GM18519 (cell line): ENCODE measurements at regions not wholly inside any gene's neighbourhood (a gene's known extent, or its start where the extent isn't known, plus 50 kb on each side); places are given as distances from the start of the nearest gene placed in this dataset.

Experiments
- ATAC-seq: cut with Tn5 transposase; IDR thresholded peaks from one replicate; pipeline ENCODE4 v1.9.1; 2021; ENCODE audit warnings: mild to moderate bottlenecking, moderate library complexity; ENCODE audit not compliant: unreplicated experiment, low FRiP score

- no peak for ATAC-seq
Measured at GRCh38 chr13:64028551-64028950, 2612.9 kb upstream of the PCDH20 start.

- no peak for ATAC-seq
Measured at GRCh38 chr13:64020126-64020525, 2604.5 kb upstream of the PCDH20 start.

- ATAC-seq, result no peak
Measured at GRCh38 chr13:64007339-64007738, 2591.7 kb upstream of the PCDH20 start.

GRCh38 chr13:64000321-64000720 is 2584.7 kb upstream of the PCDH20 start:
- no peak for ATAC-seq

GRCh38 chr13:63999614-64000305 is 2584.1 kb upstream of the PCDH20 start:
- no peak for ATAC-seq

GRCh38 chr13:63983366-63983765 is 2567.7 kb upstream of the PCDH20 start:
- ATAC-seq, result no peak

GRCh38 chr13:63979951-63980350 is 2564.3 kb upstream of the PCDH20 start:
- ATAC-seq, result no peak

GRCh38 chr13:63972328-63972727 is 2556.7 kb upstream of the PCDH20 start:
- ATAC-seq, result no peak

- no peak for ATAC-seq
Measured at GRCh38 chr13:63954683-63955082, 2539.0 kb upstream of the PCDH20 start.

GRCh38 chr13:63948045-63948444 is 2532.4 kb upstream of the PCDH20 start:
- no peak for ATAC-seq

GRCh38 chr13:63944911-63945310 is 2529.3 kb upstream of the PCDH20 start:
- no peak for ATAC-seq

- ATAC-seq, result no peak
Measured at GRCh38 chr13:63942372-63942771, 2526.7 kb upstream of the PCDH20 start.

GRCh38 chr13:63938851-63939250 is 2523.2 kb upstream of the PCDH20 start:
- no peak for ATAC-seq

GRCh38 chr13:63910511-63910910 is 2494.9 kb upstream of the PCDH20 start:
- ATAC-seq, result no peak

- ATAC-seq, result no peak
Measured at GRCh38 chr13:63909726-63910375, 2494.2 kb upstream of the PCDH20 start.

GRCh38 chr13:63902141-63902540 is 2486.5 kb upstream of the PCDH20 start:
- no peak for ATAC-seq

GRCh38 chr13:63901630-63902029 is 2486.0 kb upstream of the PCDH20 start:
- no peak for ATAC-seq

- ATAC-seq, result no peak
Measured at GRCh38 chr13:63900406-63900805, 2484.8 kb upstream of the PCDH20 start.

- ATAC-seq, result no peak
Measured at GRCh38 chr13:63896321-63896720, 2480.7 kb upstream of the PCDH20 start.

GRCh38 chr13:63882052-63882451 is 2466.4 kb upstream of the PCDH20 start:
- no peak for ATAC-seq

- no peak for ATAC-seq
Measured at GRCh38 chr13:63880705-63881104, 2465.1 kb upstream of the PCDH20 start.

GRCh38 chr13:63873936-63874335 is 2458.3 kb upstream of the PCDH20 start:
- no peak for ATAC-seq
